Effector memory CD4-positive, alpha-beta T cell (primary cell): ENCODE measurements at regions not wholly inside any gene's neighbourhood (a gene's known extent, or its start where the extent isn't known, plus 50 kb on each side); places are given as distances from the start of the nearest gene placed in this dataset.

Experiments used
- DNase-seq, 3 donors: peaks; one replicate each; pipeline ENCODE4 v3.0.0-alpha.2; 2020
- H3K27ac ChIP-seq: 2 replicates; pipeline ENCODE4 v1.7.0; 2013; ENCODE audit warnings: mild to moderate bottlenecking, low read length, moderate library complexity; ENCODE audit not compliant: insufficient read depth, poor library complexity, severe bottlenecking
- H3K27me3 ChIP-seq: replicated peaks from 2 replicates; pipeline ENCODE4 v1.7.0; 2013; ENCODE audit warnings: mild to moderate bottlenecking, low read length; ENCODE audit not compliant: insufficient read depth, control insufficient read depth, poor library complexity, severe bottlenecking
- H3K36me3 ChIP-seq: 2 replicates; pipeline ENCODE4 v1.7.0; 2013; ENCODE audit warnings: mild to moderate bottlenecking, low read length, moderate library complexity; ENCODE audit not compliant: control insufficient read depth, insufficient read depth
- H3K4me1 ChIP-seq: 2 replicates; pipeline ENCODE4 v1.7.0; 2013; ENCODE audit warnings: low read length, mild to moderate bottlenecking; ENCODE audit not compliant: control insufficient read depth, insufficient read depth, poor library complexity, severe bottlenecking
- H3K4me3 ChIP-seq: 2 replicates; pipeline ENCODE4 v1.7.0; 2013; ENCODE audit warnings: low read length, low read depth, mild to moderate bottlenecking; ENCODE audit not compliant: insufficient read depth, poor library complexity, severe bottlenecking
- H3K9me3 ChIP-seq: 2 replicates; pipeline ENCODE4 v1.7.0; 2013; ENCODE audit warnings: mild to moderate bottlenecking, low read length, moderate library complexity; ENCODE audit not compliant: control insufficient read depth

- no peaks in the 10 kb centered on the region for H3K4me1 ChIP-seq
- no peaks in the 10 kb centered on the region for H3K27me3 ChIP-seq
- no peak overlapping the region for H3K4me3 ChIP-seq
- no peaks in the 10 kb centered on the region for H3K36me3 ChIP-seq
- no peaks in the 10 kb centered on the region for H3K9me3 ChIP-seq
- H3K27ac ChIP-seq = no peak overlapping the region
- DNase-seq = no peak
Measured at GRCh38 chr3:153443961-153444360, 281.9 kb downstream of the RAP2B start.

- H3K27me3 ChIP-seq = no peaks in the 10 kb centered on the region
- H3K27ac ChIP-seq = no peak overlapping the region
- H3K36me3 ChIP-seq = no peaks in the 10 kb centered on the region
- no peak overlapping the region for H3K4me3 ChIP-seq
- no peaks in the 10 kb centered on the region for H3K9me3 ChIP-seq
- H3K4me1 ChIP-seq = no peaks in the 10 kb centered on the region
- no peak for DNase-seq
Measured at GRCh38 chr3:153445817-153446216, 283.8 kb downstream of the RAP2B start.

DNA sequence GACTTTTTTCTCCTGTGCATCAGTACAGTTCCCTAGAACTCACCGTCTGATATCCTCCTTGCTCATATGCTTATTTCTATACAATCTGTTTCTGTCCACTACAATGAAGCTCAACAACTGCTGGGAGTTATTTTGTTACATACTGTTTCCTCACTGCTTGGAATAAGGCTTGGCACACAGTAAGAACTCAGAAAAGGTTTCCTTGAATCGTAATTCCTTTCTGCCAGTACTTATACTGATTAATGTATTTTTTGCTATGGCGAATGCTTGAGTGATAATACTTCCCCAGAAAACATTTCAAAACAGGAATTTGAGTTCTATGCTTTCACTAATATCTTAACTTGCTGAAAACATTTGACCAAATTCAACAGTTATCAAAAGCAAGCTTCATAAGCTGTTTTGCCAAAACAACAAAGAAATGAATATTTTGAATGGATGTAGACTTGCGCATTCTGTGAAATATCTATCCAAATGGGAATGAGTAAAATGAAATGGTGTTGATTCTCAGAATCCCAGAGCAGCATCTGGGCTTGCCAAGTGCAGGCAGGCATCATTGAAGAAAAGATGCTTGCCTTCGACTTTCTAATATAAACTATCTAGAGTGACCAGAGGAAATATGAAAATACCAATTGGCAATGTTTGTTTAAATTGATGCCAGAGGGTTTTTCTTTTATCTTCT is 286.3 kb downstream of the RAP2B start:
- Histone ChIP-seq H3K27ac (no peak overlapping the region), H3K4me3 (no peak overlapping the region), H3K9me3 (no peaks in the 10 kb centered on the region), H3K4me1 (peaks cover 2% of the 10 kb centered on the region), H3K36me3 (no peaks in the 10 kb centered on the region), H3K27me3 (no peaks in the 10 kb centered on the region)
- DNase-seq = no peak

GRCh38 chr3:153456833-153457545 is 295.0 kb downstream of the RAP2B start:
- no peak overlapping the region for H3K4me3 ChIP-seq
- H3K36me3 ChIP-seq = no peaks in the 10 kb centered on the region
- no peak overlapping the region for H3K27ac ChIP-seq
- DNase-seq = no peak
- no peaks in the 10 kb centered on the region for H3K27me3 ChIP-seq
- H3K9me3 ChIP-seq = no peaks in the 10 kb centered on the region
- peaks cover 2% of the 10 kb centered on the region for H3K4me1 ChIP-seq

- Histone ChIP-seq H3K27ac (no peak overlapping the region), H3K9me3 (no peaks in the 10 kb centered on the region), H3K4me1 (no peaks in the 10 kb centered on the region)
Measured at GRCh38 chr3:153458881-153459280, 296.9 kb downstream of the RAP2B start.

GRCh38 chr3:153462545-153462944 is 300.5 kb downstream of the RAP2B start:
- H3K9me3 ChIP-seq = no peaks in the 10 kb centered on the region
- H3K36me3 ChIP-seq = no peaks in the 10 kb centered on the region
- peaks cover 4% of the 10 kb centered on the region for H3K4me1 ChIP-seq
- H3K27me3 ChIP-seq = no peaks in the 10 kb centered on the region
- H3K27ac ChIP-seq = no peak overlapping the region
- no peak for DNase-seq
- peak overlapping the region; percentile 13 for H3K4me3 ChIP-seq

More at GRCh38 chr3:153458881-153459280, 296.9 kb downstream of the RAP2B start:
- Histone ChIP-seq H3K36me3 (no peaks in the 10 kb centered on the region), H3K27me3 (no peaks in the 10 kb centered on the region), H3K4me3 (no peak overlapping the region)
- DNase-seq = no peak

DNA sequence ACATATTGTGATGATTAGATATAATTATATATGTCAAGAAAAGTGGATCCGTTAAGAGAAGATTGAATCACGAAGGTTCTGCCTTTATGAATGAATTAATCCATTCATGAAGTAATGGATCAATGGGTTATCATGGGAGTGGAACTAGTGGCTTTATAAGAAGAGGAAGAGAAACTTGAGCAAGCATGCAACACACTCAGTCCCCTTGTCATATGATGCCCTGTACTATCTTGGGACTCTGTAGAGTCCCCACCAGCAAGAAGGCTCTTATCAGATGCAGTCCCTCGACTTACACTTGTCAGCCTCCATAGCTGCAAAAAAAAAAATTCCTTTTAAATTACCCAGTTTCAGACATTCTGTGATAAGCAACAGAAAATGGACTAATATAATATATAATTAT is 301.9 kb downstream of the RAP2B start:
- H3K9me3 ChIP-seq = no peaks in the 10 kb centered on the region
- H3K36me3 ChIP-seq = no peaks in the 10 kb centered on the region
- no peak overlapping the region for H3K4me3 ChIP-seq
- DNase-seq = no peak
- peaks cover 4% of the 10 kb centered on the region for H3K4me1 ChIP-seq
- H3K27me3 ChIP-seq = no peaks in the 10 kb centered on the region
- H3K27ac ChIP-seq = no peak overlapping the region

- Histone ChIP-seq H3K9me3 (no peaks in the 10 kb centered on the region), H3K36me3 (no peaks in the 10 kb centered on the region), H3K4me1 (peaks cover 2% of the 10 kb centered on the region), H3K4me3 (no peak overlapping the region), H3K27me3 (no peaks in the 10 kb centered on the region), H3K27ac (no peak overlapping the region)
- no peak for DNase-seq
Measured at GRCh38 chr3:153469162-153469561, 307.1 kb downstream of the RAP2B start.

DNA sequence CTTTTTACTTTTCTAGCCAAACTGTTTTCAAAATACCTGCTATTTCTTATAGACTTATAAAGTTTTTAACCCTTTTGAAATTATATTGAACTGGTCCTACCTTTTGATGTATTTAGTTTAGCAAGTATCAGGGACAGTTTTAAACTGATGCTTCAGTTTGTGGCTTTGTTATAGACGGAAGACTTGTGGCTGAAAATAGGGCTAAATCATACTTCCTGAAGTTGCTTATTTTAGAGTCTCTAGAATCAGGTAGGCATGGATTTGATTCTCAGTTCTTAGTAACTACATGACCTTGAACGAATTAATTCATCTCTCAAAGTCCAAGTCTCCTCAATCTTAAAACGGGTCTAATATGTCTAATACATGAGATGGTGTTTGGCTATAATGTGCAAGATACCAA is 322.8 kb downstream of the RAP2B start:
- no peaks in the 10 kb centered on the region for H3K9me3 ChIP-seq
- no peak overlapping the region for H3K4me3 ChIP-seq
- H3K36me3 ChIP-seq = no peaks in the 10 kb centered on the region
- no peak overlapping the region for H3K27ac ChIP-seq
- H3K27me3 ChIP-seq = no peaks in the 10 kb centered on the region
- DNase-seq = no peak
- H3K4me1 ChIP-seq = no peaks in the 10 kb centered on the region

GRCh38 chr3:153495422-153495821 is 333.4 kb downstream of the RAP2B start:
- H3K36me3 ChIP-seq = no peaks in the 10 kb centered on the region
- H3K4me1 ChIP-seq = no peaks in the 10 kb centered on the region
- H3K9me3 ChIP-seq = no peaks in the 10 kb centered on the region
- H3K4me3 ChIP-seq = no peak overlapping the region
- no peak overlapping the region for H3K27ac ChIP-seq
- H3K27me3 ChIP-seq = no peaks in the 10 kb centered on the region
- DNase-seq = no peak
